H1 (cell line): ENCODE measurements at regions not wholly inside any gene's neighbourhood (a gene's known extent, or its start where the extent isn't known, plus 50 kb on each side); places are given as distances from the start of the nearest gene placed in this dataset.
A peak's percentile ranks its signal among the peaks of the same experiment; 100 is the strongest.

Experiments
- CTCF ChIA-PET: fragments of 300-600 bp; sonication (Branson Sonifier 250); formaldehyde crosslinking; loops from one replicate; lab custom pipeline; 2021; ENCODE audit not compliant: partially characterized antibody; lab: Charles Lee
- POLR2A ChIA-PET: fragments of 300-600 bp; sonication (Branson Sonifier 250); formaldehyde crosslinking; loops from one replicate; lab custom pipeline; 2021; ENCODE audit warnings: inconsistent platforms; ENCODE audit not compliant: partially characterized antibody; lab: Charles Lee
- DNase-seq, 2 experiments: peaks; one replicate each; pipeline versions ENCODE4 v3.0.0 to v3.0.0-alpha.2; 2010 to 2022; ENCODE audit warnings: low spot score in 2 of 2, low read depth in 1 of 2, mixed read lengths in 1 of 2
- FAIRE-seq: peaks from 2 replicates; lab custom pipeline; 2011; peaks lifted over from hg19 to GRCh38; lab: Jason Lieb, UNC
- H2AFZ ChIP-seq: 2 replicates; pipeline ENCODE4 v1.8.1; 2012; ENCODE audit warnings: low read length, inconsistent platforms
- H2AK5ac ChIP-seq: 2 replicates; pipeline ENCODE4 v1.6.1; 2013; ENCODE audit warnings: low read depth, low read length
- H2BK120ac ChIP-seq: replicated peaks from 2 replicates; pipeline ENCODE3; 2013; ENCODE audit warnings: low read depth, low read length, inconsistent platforms
- H2BK12ac ChIP-seq: 2 replicates; pipeline ENCODE4 v1.6.1; 2013; ENCODE audit warnings: low read depth, low read length
- H2BK15ac ChIP-seq: 2 replicates; pipeline ENCODE4 v1.6.1; 2013; ENCODE audit warnings: low read length
- H2BK20ac ChIP-seq: 2 replicates; pipeline ENCODE4 v1.6.1; 2013; ENCODE audit warnings: low read length
- H2BK5ac ChIP-seq: 2 replicates; pipeline ENCODE4 v1.6.1; 2013; ENCODE audit warnings: low read depth, low read length
- H3K14ac ChIP-seq: 2 replicates; pipeline ENCODE4 v1.6.1; 2013; ENCODE audit warnings: inconsistent platforms; ENCODE audit not compliant: insufficient read length
- H3K18ac ChIP-seq: 2 replicates; pipeline ENCODE4 v1.6.1; 2013; ENCODE audit warnings: low read length; ENCODE audit errors: extremely low read depth
- H3K23ac ChIP-seq: 2 replicates; pipeline ENCODE4 v1.6.1; 2013; ENCODE audit warnings: inconsistent platforms; ENCODE audit not compliant: insufficient read length
- H3K23me2 ChIP-seq: 2 replicates; pipeline ENCODE4 v1.6.1; 2013; ENCODE audit warnings: low read depth, low read length
- H3K27ac ChIP-seq: 2 replicates; pipeline ENCODE4 v1.6.1; 2011; ENCODE audit warnings: low read depth, low read length, inconsistent platforms
- H3K27me3 ChIP-seq, 4 experiments: replicated peaks in 1 of 4; 1 replicate in 1 of 4; 2 replicates in 3 of 4; pipeline versions ENCODE4 v1.6.1 to v1.8.1; 2011 to 2013; ENCODE audit warnings: low read length in 3 of 4, mild to moderate bottlenecking in 3 of 4, inconsistent platforms in 2 of 4, mixed read lengths in 2 of 4, moderate library complexity in 1 of 4; ENCODE audit not compliant: control insufficient read depth in 3 of 4, insufficient read depth in 3 of 4; ENCODE audit errors: extremely low read depth in 1 of 4
- H3K36me3 ChIP-seq, 4 experiments: 2 replicates each; pipeline versions ENCODE4 v1.6.1 to v1.8.1; 2011 to 2013; ENCODE audit warnings: mild to moderate bottlenecking in 4 of 4, low read length in 3 of 4, moderate library complexity in 2 of 4, control low read depth in 1 of 4, inconsistent platforms in 1 of 4; ENCODE audit not compliant: insufficient read depth in 4 of 4, control insufficient read depth in 2 of 4
- H3K4ac ChIP-seq: replicated peaks from 2 replicates; pipeline ENCODE3; 2013; ENCODE audit warnings: low read length, low read depth, mixed read lengths, inconsistent platforms; ENCODE audit not compliant: insufficient read length
- H3K4me1 ChIP-seq, 4 experiments: replicated peaks in 1 of 4; 1 replicate in 1 of 4; 2 replicates in 3 of 4; pipeline versions ENCODE4 v1.6.1 to v1.8.1; 2011 to 2013; ENCODE audit warnings: low read length in 3 of 4, inconsistent platforms in 2 of 4, mixed read lengths in 1 of 4; ENCODE audit not compliant: insufficient read depth in 4 of 4, control insufficient read depth in 3 of 4
- H3K4me2 ChIP-seq, 2 experiments: 2 replicates each; pipeline versions ENCODE4 v1.6.1 to v1.8.1; 2011 to 2013; ENCODE audit warnings: low read depth in 2 of 2, low read length in 2 of 2, control low read depth in 1 of 2, inconsistent platforms in 1 of 2, mild to moderate bottlenecking in 1 of 2; ENCODE audit not compliant: insufficient read depth in 1 of 2
- H3K4me3 ChIP-seq, 4 experiments: fragments of 200-600, 300-600 bp in 1 of 4; sonication (generic), shearing (Covaris generic), sonication (Bioruptor Twin) in 1 of 4; 2 replicates each; pipeline versions ENCODE4 v1.5.1 to v1.8.1; 2011 to 2016; ENCODE audit warnings: low read length in 4 of 4, low read depth in 3 of 4, control low read depth in 2 of 4, inconsistent platforms in 2 of 4, mild to moderate bottlenecking in 2 of 4, mixed read lengths in 1 of 4, moderate library complexity in 1 of 4; ENCODE audit not compliant: insufficient read depth in 2 of 4; ENCODE audit errors: extremely low read depth in 1 of 4
- H3K56ac ChIP-seq: replicated peaks from 2 replicates; pipeline ENCODE3; 2013; ENCODE audit warnings: low read depth, mild to moderate bottlenecking, mixed read lengths, low read length, inconsistent platforms; ENCODE audit not compliant: insufficient read length
- H3K79me1 ChIP-seq: 2 replicates; pipeline ENCODE4 v1.6.1; 2013; ENCODE audit warnings: low read depth, low read length, control low read depth
- H3K79me2 ChIP-seq, 2 experiments: 2 replicates each; pipeline versions ENCODE4 v1.6.1 to v1.8.1; 2012 to 2013; ENCODE audit warnings: low read length in 2 of 2, mild to moderate bottlenecking in 2 of 2, inconsistent platforms in 1 of 2; ENCODE audit not compliant: insufficient read depth in 2 of 2, control insufficient read depth in 1 of 2
- H3K9ac ChIP-seq, 4 experiments: replicated peaks in 1 of 4; 1 replicate in 1 of 4; 2 replicates in 3 of 4; pipeline versions ENCODE4 v1.6.1 to v1.8.1; 2011 to 2013; ENCODE audit warnings: low read depth in 3 of 4, low read length in 3 of 4, control low read depth in 2 of 4, mild to moderate bottlenecking in 2 of 4, moderate library complexity in 2 of 4, inconsistent platforms in 1 of 4; ENCODE audit errors: extremely low read depth in 1 of 4
- H3K9me3 ChIP-seq, 2 experiments: 2 replicates each; pipeline versions ENCODE4 v1.6.1 to v1.8.1; 2012 to 2013; ENCODE audit warnings: mild to moderate bottlenecking in 2 of 2, moderate library complexity in 2 of 2, control low read depth in 1 of 2, inconsistent platforms in 1 of 2, low read depth in 1 of 2, low read length in 1 of 2, mixed read lengths in 1 of 2; ENCODE audit not compliant: insufficient read depth in 2 of 2
- H4K20me1 ChIP-seq, 2 experiments: replicated peaks in 1 of 2; 2 replicates each; pipeline versions ENCODE3 to v1.8.1; 2011 to 2013; ENCODE audit warnings: inconsistent platforms in 2 of 2, low read length in 2 of 2, mild to moderate bottlenecking in 1 of 2; ENCODE audit not compliant: insufficient read depth in 2 of 2, control insufficient read depth in 1 of 2
- H4K5ac ChIP-seq: 2 replicates; pipeline ENCODE4 v1.6.1; 2013; ENCODE audit warnings: low read length, low read depth, mixed read lengths, inconsistent platforms; ENCODE audit not compliant: insufficient read length
- H4K8ac ChIP-seq: 2 replicates; pipeline ENCODE4 v1.8.0; 2013; ENCODE audit warnings: mild to moderate bottlenecking, moderate library complexity, low read length, inconsistent platforms; ENCODE audit not compliant: insufficient read depth; ENCODE audit errors: extremely low read depth
- H4K91ac ChIP-seq: replicated peaks from 2 replicates; pipeline ENCODE3; 2013; ENCODE audit warnings: low read length, mixed read lengths, inconsistent platforms; ENCODE audit not compliant: insufficient read length
- BACH1 ChIP-seq: IDR thresholded peaks from 2 replicates; pipeline ENCODE4 v1.6.1; 2012; ENCODE audit warnings: low read length, improper control_type of control experiment
- CHD1 ChIP-seq: IDR thresholded peaks from 2 replicates; pipeline ENCODE4 v1.6.1; 2012; ENCODE audit warnings: low read depth, low read length, improper control_type of control experiment
- MAFK ChIP-seq: IDR thresholded peaks from 2 replicates; pipeline ENCODE4 v1.6.1; 2012; ENCODE audit warnings: low read depth, mild to moderate bottlenecking, improper control_type of control experiment, low read length
- WGBS, 2 experiments: shearing (Covaris generic) in 1 of 2; methylation state at CpG; one replicate each; pipeline versions ENCODE4 v1.1.6 to v1.1.7; 2013 to 2015; ENCODE audit warnings: low lambda C conversion rate in 2 of 2, mixed read lengths in 2 of 2, inconsistent platforms in 1 of 2, low coverage in 1 of 2, missing lambda C conversion rate in 1 of 2; ENCODE audit not compliant: insufficient replicate concordance in 2 of 2, insufficient coverage in 1 of 2, insufficient read length in 1 of 2; ENCODE audit errors: extremely low coverage in 1 of 2, missing lambda C conversion rate in 1 of 2; 5-methylcytosine and 5-hydroxymethylcytosine counted together

- H3K4me3 ChIP-seq = no peak overlapping the region
- no peak overlapping the region for H3K18ac ChIP-seq
- no peak overlapping the region for H3K56ac ChIP-seq
- H2BK15ac ChIP-seq = no peak overlapping the region; the same call in 1 of the 2 replicates
- TF ChIP-seq BACH1 (peak; percentile 83), MAFK (peak; percentile 62; the same call in 1 of the 2 replicates), CHD1 (no peak)
- no peak for FAIRE-seq
- no peaks in the 10 kb centered on the region for H4K20me1 ChIP-seq
- 93% methylated on average over 2 of the region's 2 CpGs; no CpG with 5 or more reads in 1 of the 2 experiments for WGBS, 2 experiments
- POLR2A ChIA-PET = no interaction called here
- H2BK20ac ChIP-seq = no peak overlapping the region
- H4K91ac ChIP-seq = no peak overlapping the region
- no peak overlapping the region for H4K5ac ChIP-seq
- CTCF ChIA-PET = no interaction called here
- H3K9me3 ChIP-seq = peaks cover 4 to 5% of the 10 kb centered on the region in 2 experiments; a peak in 1 of 4 replicates
- no peak overlapping the region for H2BK5ac ChIP-seq
- no peak overlapping the region for H3K4me2 ChIP-seq
- no peak for DNase-seq
- H3K79me2 ChIP-seq = no peaks in the 10 kb centered on the region
- peak overlapping the region; percentile 72; the same call in 1 of the 2 replicates for H2BK12ac ChIP-seq
- H3K79me1 ChIP-seq = no peaks in the 10 kb centered on the region
- H4K8ac ChIP-seq = no peak overlapping the region
- no peak overlapping the region for H3K23ac ChIP-seq
- H3K27me3 ChIP-seq = no peaks in the 10 kb centered on the region
- H2AK5ac ChIP-seq = no peak overlapping the region
- no peaks in the 10 kb centered on the region for H3K23me2 ChIP-seq
- H3K4ac ChIP-seq = no peak overlapping the region
- no peaks in the 10 kb centered on the region; a peak in 1 of 8 replicates for H3K36me3 ChIP-seq
- peaks cover 0 to 12% (median 4%) of the 10 kb centered on the region in 4 experiments; a peak in 5 of 7 replicates for H3K4me1 ChIP-seq
- no peak overlapping the region for H3K27ac ChIP-seq
- no peak overlapping the region for H3K9ac ChIP-seq
- H2BK120ac ChIP-seq = no peak overlapping the region
- no peak overlapping the region for H2AFZ ChIP-seq
- H3K14ac ChIP-seq = no peak overlapping the region
These were observed 288.7 kb upstream of the CDYL start for GRCh38 chr6:4487538-4487937.
